ENCODE measurements at regions not wholly inside any gene's neighbourhood (a gene's known extent, or its start where the extent isn't known, plus 50 kb on each side); places are given as distances from the start of the nearest gene placed in this dataset.
A peak's percentile ranks its signal among the peaks of the same experiment; 100 is the strongest.
"Not testable (repeated sequence)": the region's sequence is repeated elsewhere in the genome, so short reads cannot be mapped to it uniquely, and the experiment has no call there.

- DNase-seq: no peak
Observed at GRCh38 chr5:124210111-124210910, 536.1 kb downstream of the ZNF608 start.

- no peak for DNase-seq
Observed at GRCh38 chr5:124207118-124207517, 539.3 kb downstream of the ZNF608 start.

- DNase-seq: no peak
Observed at GRCh38 chr5:124206540-124206939, 539.9 kb downstream of the ZNF608 start.

- no peak for DNase-seq
Observed at GRCh38 chr5:124203303-124203702, 543.1 kb downstream of the ZNF608 start.

GRCh38 chr5:124200381-124200780 is 546.1 kb downstream of the ZNF608 start:
- no peak for DNase-seq

GRCh38 chr5:124199893-124200292 is 546.5 kb downstream of the ZNF608 start:
- DNase-seq: no peak

- no peak for DNase-seq
Observed at GRCh38 chr5:124195411-124195810, 551.0 kb downstream of the ZNF608 start.

GRCh38 chr5:124194282-124194681 is 552.2 kb downstream of the ZNF608 start:
- no peak for DNase-seq

GRCh38 chr5:124193371-124193789 is 553.1 kb downstream of the ZNF608 start:
- DNase-seq: no peak

- DNase-seq: no peak
Observed at GRCh38 chr5:124192716-124193115, 553.7 kb downstream of the ZNF608 start.

- no peak for DNase-seq
Observed at GRCh38 chr5:124185716-124186115, 560.7 kb downstream of the ZNF608 start.

- no peak for DNase-seq
Observed at GRCh38 chr5:124182133-124182532, 564.3 kb downstream of the ZNF608 start.

GRCh38 chr5:124180875-124181461 is 565.5 kb downstream of the ZNF608 start:
- DNase-seq: no peak

- DNase-seq: no peak
Observed at GRCh38 chr5:124180299-124180874, 566.1 kb downstream of the ZNF608 start.

- no peak for DNase-seq
Observed at GRCh38 chr5:124179819-124180218, 566.6 kb downstream of the ZNF608 start.

- no peak for DNase-seq
Observed at GRCh38 chr5:124178050-124178449, 568.4 kb downstream of the ZNF608 start.

- DNase-seq: no peak
Observed at GRCh38 chr5:124176692-124177091, 569.7 kb downstream of the ZNF608 start.

GRCh38 chr5:124173386-124173785 is 573.1 kb downstream of the ZNF608 start:
- DNase-seq: no peak

- DNase-seq: no peak
Observed at GRCh38 chr5:124172389-124173003, 573.9 kb downstream of the ZNF608 start.

GRCh38 chr5:124168093-124168492 is 578.3 kb downstream of the ZNF608 start:
- not testable (repeated sequence) for DNase-seq

GRCh38 chr5:124162767-124163532 is 583.5 kb downstream of the ZNF608 start:
- DNase-seq: peak; percentile 41

- no peak for DNase-seq
Observed at GRCh38 chr5:124161266-124161665, 585.2 kb downstream of the ZNF608 start.

GRCh38 chr5:124160265-124160664 is 586.2 kb downstream of the ZNF608 start:
- no peak for DNase-seq

Data from left hindlimb (tissue), 1 donor.